H9 (cell line): ENCODE measurements at regions not wholly inside any gene's neighbourhood (a gene's known extent, or its start where the extent isn't known, plus 50 kb on each side); places are given as distances from the start of the nearest gene placed in this dataset.

Experiments used
- DNase-seq: peaks from one replicate; pipeline ENCODE4 v3.0.0-alpha.2; 2017
- H2AFZ ChIP-seq: one replicate; pipeline ENCODE4 v1.6.1; 2013; ENCODE audit warnings: mild to moderate bottlenecking, low read length, control low read depth, moderate library complexity
- H2AK5ac ChIP-seq: 2 replicates; pipeline ENCODE4 v1.6.1; 2013; ENCODE audit warnings: low read length, control low read depth, mixed read lengths; ENCODE audit not compliant: insufficient read length
- H2BK120ac ChIP-seq: one replicate; pipeline ENCODE4 v1.6.1; 2013; ENCODE audit warnings: low read depth, mild to moderate bottlenecking, low read length, control low read depth, inconsistent platforms; ENCODE audit not compliant: poor library complexity, severe bottlenecking
- H2BK12ac ChIP-seq: 2 replicates; pipeline ENCODE4 v1.6.1; 2013; ENCODE audit warnings: low read length, control low read depth, mixed read lengths, low read depth; ENCODE audit not compliant: insufficient read length
- H2BK15ac ChIP-seq: 2 replicates; pipeline ENCODE4 v1.6.1; 2013; ENCODE audit warnings: low read depth, low read length, control low read depth
- H2BK20ac ChIP-seq: one replicate; pipeline ENCODE4 v1.6.1; 2013; ENCODE audit warnings: low read depth, mild to moderate bottlenecking, low read length, control low read depth, inconsistent platforms; ENCODE audit not compliant: poor library complexity, severe bottlenecking
- H2BK5ac ChIP-seq: 2 replicates; pipeline ENCODE4 v1.6.1; 2013; ENCODE audit warnings: low read length, control low read depth, mixed read lengths; ENCODE audit not compliant: insufficient read length
- H3K14ac ChIP-seq: 2 replicates; pipeline ENCODE4 v1.6.1; 2013; ENCODE audit warnings: low read length, control low read depth; ENCODE audit not compliant: insufficient read depth
- H3K18ac ChIP-seq: 2 replicates; pipeline ENCODE4 v1.6.1; 2013; ENCODE audit warnings: low read depth, mild to moderate bottlenecking, mixed read lengths, low read length, control low read depth; ENCODE audit not compliant: insufficient read length
- H3K23ac ChIP-seq: 2 replicates; pipeline ENCODE4 v1.6.1; 2013; ENCODE audit warnings: low read length, control low read depth, mixed read lengths, low read depth; ENCODE audit not compliant: insufficient read length
- H3K23me2 ChIP-seq: 2 replicates; pipeline ENCODE4 v1.6.1; 2013; ENCODE audit warnings: low read depth, mild to moderate bottlenecking, mixed read lengths, low read length, control low read depth; ENCODE audit not compliant: insufficient read length, poor library complexity, severe bottlenecking
- H3K27ac ChIP-seq: 2 replicates; pipeline ENCODE4 v1.5.1; 2013; ENCODE audit warnings: low read length, control low read depth, mixed read lengths, low read depth; ENCODE audit not compliant: insufficient read length
- H3K27me3 ChIP-seq: 2 replicates; pipeline ENCODE4 v1.6.1; 2013; ENCODE audit warnings: low read length, control low read depth, inconsistent platforms; ENCODE audit not compliant: insufficient read depth
- H3K4ac ChIP-seq: 2 replicates; pipeline ENCODE4 v1.6.1; 2013; ENCODE audit warnings: low read depth, mild to moderate bottlenecking, control low read depth, inconsistent platforms, low read length, moderate library complexity
- H3K4me1 ChIP-seq: 2 replicates; pipeline ENCODE4 v1.6.1; 2013; ENCODE audit warnings: low read length, control low read depth, inconsistent platforms; ENCODE audit not compliant: insufficient read depth
- H3K4me2 ChIP-seq: 2 replicates; pipeline ENCODE4 v1.6.1; 2013; ENCODE audit warnings: low read length, control low read depth, mixed read lengths; ENCODE audit not compliant: insufficient read length, insufficient read depth
- H3K56ac ChIP-seq: 2 replicates; pipeline ENCODE4 v1.6.1; 2013; ENCODE audit warnings: low read depth, mild to moderate bottlenecking, mixed read lengths, low read length, control low read depth; ENCODE audit not compliant: insufficient read length
- H3K79me1 ChIP-seq: 2 replicates; pipeline ENCODE4 v1.6.1; 2013; ENCODE audit warnings: low read depth, mild to moderate bottlenecking, moderate library complexity, low read length, control low read depth, inconsistent platforms; ENCODE audit not compliant: insufficient read depth, poor library complexity, severe bottlenecking
- H3K79me2 ChIP-seq: 2 replicates; pipeline ENCODE4 v1.6.1; 2013; ENCODE audit warnings: low read length, control low read depth, inconsistent platforms; ENCODE audit not compliant: insufficient read depth
- H3K9ac ChIP-seq: 2 replicates; pipeline ENCODE4 v1.6.1; 2013; ENCODE audit warnings: low read length, control low read depth, mixed read lengths; ENCODE audit not compliant: insufficient read length; ENCODE audit errors: extremely low read depth
- H3K9me3 ChIP-seq: one replicate; pipeline ENCODE4 v1.6.1; 2013; ENCODE audit warnings: low read depth, low read length, inconsistent platforms; ENCODE audit not compliant: control insufficient read depth
- H3T11ph ChIP-seq: one replicate; pipeline ENCODE4 v1.6.1; 2013; ENCODE audit warnings: mild to moderate bottlenecking, low read length, control low read depth, inconsistent platforms
- H4K20me1 ChIP-seq: one replicate; pipeline ENCODE4 v1.6.1; 2013; ENCODE audit not compliant: control insufficient read depth, insufficient read length, insufficient read depth
- H4K5ac ChIP-seq: 2 replicates; pipeline ENCODE4 v1.6.1; 2013; ENCODE audit warnings: low read depth, mild to moderate bottlenecking, mixed read lengths, low read length, control low read depth; ENCODE audit not compliant: insufficient read length
- H4K8ac ChIP-seq: replicated peaks from 2 replicates; pipeline ENCODE4 v1.6.1; 2013; ENCODE audit warnings: low read length, control low read depth, mixed read lengths, low read depth; ENCODE audit not compliant: insufficient read length
- H4K91ac ChIP-seq: 2 replicates; pipeline ENCODE4 v1.6.1; 2013; ENCODE audit warnings: low read depth, mild to moderate bottlenecking, moderate library complexity, mixed read lengths, low read length, control low read depth; ENCODE audit not compliant: insufficient read length
- H3K27ac Mint-ChIP-seq, 3 experiments: 2 replicates in 2 of 3; 3 replicates in 1 of 3; pipeline ENCODE4 v1.8.0; 2020 to 2021; ENCODE audit warnings: mixed read lengths in 3 of 3, mild to moderate bottlenecking in 1 of 3, moderate library complexity in 1 of 3
- H3K27me3 Mint-ChIP-seq: 2 replicates; pipeline ENCODE4 v1.8.0; 2021; ENCODE audit warnings: low read depth, mild to moderate bottlenecking, moderate library complexity, mixed read lengths
- H3K36me3 Mint-ChIP-seq, 3 experiments: 2 replicates in 2 of 3; 3 replicates in 1 of 3; pipeline ENCODE4 v1.8.0; 2020 to 2021; ENCODE audit warnings: low read depth in 3 of 3, mixed read lengths in 3 of 3; ENCODE audit not compliant: insufficient read depth in 1 of 3
- H3K4me1 Mint-ChIP-seq, 2 experiments: 2 replicates each; pipeline ENCODE4 v1.8.0; 2020; ENCODE audit warnings: mixed read lengths in 2 of 2
- H3K4me3 Mint-ChIP-seq, 2 experiments: 2 replicates in 1 of 2; 3 replicates in 1 of 2; pipeline ENCODE4 v1.8.0; 2020 to 2021; ENCODE audit warnings: mild to moderate bottlenecking in 2 of 2, mixed read lengths in 2 of 2, moderate library complexity in 1 of 2
- H3K9me3 Mint-ChIP-seq, 2 experiments: 2 replicates in 1 of 2; 3 replicates in 1 of 2; pipeline ENCODE4 v1.8.0; 2020; ENCODE audit warnings: mild to moderate bottlenecking in 2 of 2, mixed read lengths in 2 of 2, moderate library complexity in 1 of 2
- WGBS: extraction: QIAGEN DNeasy Blood & Tissue Kit; methylation state at CpG from one replicate; pipeline ENCODE4 v1.1.7; 2013; ENCODE audit warnings: missing lambda C conversion rate, low lambda C conversion rate, mixed read lengths; ENCODE audit not compliant: insufficient read length; ENCODE audit errors: extremely low coverage; 5-methylcytosine and 5-hydroxymethylcytosine counted together
- TF ChIP-seq, protein P1 (sequence below): fragments of 200-600 bp; sonication (generic); conservative IDR thresholded peaks from 3 replicates; pipeline ENCODE4 v1.8.0; 2021; ENCODE audit warnings: antibody characterized with exemption, mild to moderate bottlenecking

DNA sequence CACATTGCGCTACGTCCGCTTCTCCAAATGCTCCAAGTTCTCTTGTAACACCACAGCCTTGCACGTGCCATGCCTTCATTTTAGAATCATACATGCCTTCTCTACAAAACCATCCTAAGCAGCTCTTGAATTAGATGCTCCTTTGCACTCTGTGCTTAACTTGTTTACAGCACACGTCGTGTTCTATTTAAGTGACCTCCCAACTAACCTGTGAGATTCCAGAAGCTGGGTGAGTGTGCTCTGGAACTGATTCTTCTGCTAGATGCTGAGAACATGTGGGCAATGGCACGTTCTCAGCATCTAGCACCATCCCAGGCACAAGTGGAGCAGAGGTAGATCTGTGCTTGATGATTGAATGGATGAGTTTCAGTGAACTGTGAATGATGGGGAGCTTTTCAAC, 100.0 kb upstream of the NEDD9 start:
- Histone ChIP-seq H3K4me1 (peaks cover 3% of the 10 kb centered on the region), H2BK20ac (no peak overlapping the region), H3K56ac (no peak overlapping the region), H3T11ph (no peak overlapping the region), H3K9me3 (no peaks in the 10 kb centered on the region), H4K20me1 (no peaks in the 10 kb centered on the region), H4K91ac (no peak overlapping the region), H3K23ac (no peak overlapping the region), H4K5ac (no peak overlapping the region), H3K4ac (no peak overlapping the region), H3K14ac (no peak overlapping the region), H3K18ac (no peak overlapping the region), H3K79me1 (no peaks in the 10 kb centered on the region), H3K79me2 (no peaks in the 10 kb centered on the region), H4K8ac (no peak overlapping the region), H2AK5ac (no peak overlapping the region), H2BK15ac (no peak overlapping the region), H2BK120ac (no peak overlapping the region), H2BK12ac (no peak overlapping the region), H3K4me2 (no peak overlapping the region), H2BK5ac (no peak overlapping the region), H3K23me2 (no peaks in the 10 kb centered on the region), H2AFZ (no peak overlapping the region), H3K9ac (no peak overlapping the region), H3K27me3 (no peaks in the 10 kb centered on the region), H3K27ac (no peak overlapping the region)
- H3K27me3 Mint-ChIP-seq = no peaks in the 10 kb centered on the region; the same call in 1 of the 2 replicates
- peaks cover 5 to 7% of the 10 kb centered on the region in 2 experiments for H3K4me1 Mint-ChIP-seq
- no peaks in the 10 kb centered on the region for H3K36me3 Mint-ChIP-seq
- TF ChIP-seq, protein P1, sequence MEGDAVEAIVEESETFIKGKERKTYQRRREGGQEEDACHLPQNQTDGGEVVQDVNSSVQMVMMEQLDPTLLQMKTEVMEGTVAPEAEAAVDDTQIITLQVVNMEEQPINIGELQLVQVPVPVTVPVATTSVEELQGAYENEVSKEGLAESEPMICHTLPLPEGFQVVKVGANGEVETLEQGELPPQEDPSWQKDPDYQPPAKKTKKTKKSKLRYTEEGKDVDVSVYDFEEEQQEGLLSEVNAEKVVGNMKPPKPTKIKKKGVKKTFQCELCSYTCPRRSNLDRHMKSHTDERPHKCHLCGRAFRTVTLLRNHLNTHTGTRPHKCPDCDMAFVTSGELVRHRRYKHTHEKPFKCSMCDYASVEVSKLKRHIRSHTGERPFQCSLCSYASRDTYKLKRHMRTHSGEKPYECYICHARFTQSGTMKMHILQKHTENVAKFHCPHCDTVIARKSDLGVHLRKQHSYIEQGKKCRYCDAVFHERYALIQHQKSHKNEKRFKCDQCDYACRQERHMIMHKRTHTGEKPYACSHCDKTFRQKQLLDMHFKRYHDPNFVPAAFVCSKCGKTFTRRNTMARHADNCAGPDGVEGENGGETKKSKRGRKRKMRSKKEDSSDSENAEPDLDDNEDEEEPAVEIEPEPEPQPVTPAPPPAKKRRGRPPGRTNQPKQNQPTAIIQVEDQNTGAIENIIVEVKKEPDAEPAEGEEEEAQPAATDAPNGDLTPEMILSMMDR = no peak
- no peak for DNase-seq
- no peak overlapping the region for H3K4me3 Mint-ChIP-seq
- no peaks in the 10 kb centered on the region for H3K9me3 Mint-ChIP-seq
- no peak overlapping the region for H3K27ac Mint-ChIP-seq
- no CpG with 5 or more reads among the region's 7 CpGs for WGBS
